ENCODE measurements at regions not wholly inside any gene's neighbourhood (a gene's known extent, or its start where the extent isn't known, plus 50 kb on each side); places are given as distances from the start of the nearest gene placed in this dataset.

DNA sequence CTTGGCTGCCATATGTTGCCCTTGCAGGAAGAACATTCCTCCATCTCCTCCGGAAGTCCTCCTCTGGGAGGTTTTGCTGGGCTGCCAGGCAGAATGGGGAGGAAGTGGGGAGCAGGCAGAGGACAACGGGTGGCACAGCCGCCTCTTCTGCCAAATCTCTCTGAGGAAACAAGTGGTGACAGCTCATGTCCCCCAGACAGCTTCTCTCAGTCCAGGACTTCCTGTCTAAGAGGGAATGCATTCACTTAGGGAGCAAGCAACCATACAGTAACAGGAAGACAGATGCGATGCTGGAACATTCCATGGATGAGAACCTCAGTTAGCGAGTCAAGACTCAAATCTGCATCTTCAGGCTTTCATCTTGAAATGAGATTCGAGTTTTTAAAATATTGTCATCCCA, 701.0 kb downstream of the SEMA5A start (continued):
- TF ChIP-seq, protein P1, sequence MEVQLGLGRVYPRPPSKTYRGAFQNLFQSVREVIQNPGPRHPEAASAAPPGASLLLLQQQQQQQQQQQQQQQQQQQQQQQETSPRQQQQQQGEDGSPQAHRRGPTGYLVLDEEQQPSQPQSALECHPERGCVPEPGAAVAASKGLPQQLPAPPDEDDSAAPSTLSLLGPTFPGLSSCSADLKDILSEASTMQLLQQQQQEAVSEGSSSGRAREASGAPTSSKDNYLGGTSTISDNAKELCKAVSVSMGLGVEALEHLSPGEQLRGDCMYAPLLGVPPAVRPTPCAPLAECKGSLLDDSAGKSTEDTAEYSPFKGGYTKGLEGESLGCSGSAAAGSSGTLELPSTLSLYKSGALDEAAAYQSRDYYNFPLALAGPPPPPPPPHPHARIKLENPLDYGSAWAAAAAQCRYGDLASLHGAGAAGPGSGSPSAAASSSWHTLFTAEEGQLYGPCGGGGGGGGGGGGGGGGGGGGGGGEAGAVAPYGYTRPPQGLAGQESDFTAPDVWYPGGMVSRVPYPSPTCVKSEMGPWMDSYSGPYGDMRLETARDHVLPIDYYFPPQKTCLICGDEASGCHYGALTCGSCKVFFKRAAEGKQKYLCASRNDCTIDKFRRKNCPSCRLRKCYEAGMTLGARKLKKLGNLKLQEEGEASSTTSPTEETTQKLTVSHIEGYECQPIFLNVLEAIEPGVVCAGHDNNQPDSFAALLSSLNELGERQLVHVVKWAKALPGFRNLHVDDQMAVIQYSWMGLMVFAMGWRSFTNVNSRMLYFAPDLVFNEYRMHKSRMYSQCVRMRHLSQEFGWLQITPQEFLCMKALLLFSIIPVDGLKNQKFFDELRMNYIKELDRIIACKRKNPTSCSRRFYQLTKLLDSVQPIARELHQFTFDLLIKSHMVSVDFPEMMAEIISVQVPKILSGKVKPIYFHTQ (CRISPR knock-in tag; IDR thresholded peaks at IDR 0.05): no peak
- no peak for TF ChIP-seq ZNF138 (CRISPR knock-in tag; conservative IDR thresholded peaks at IDR 0.05)
- TF ChIP-seq, protein P2, sequence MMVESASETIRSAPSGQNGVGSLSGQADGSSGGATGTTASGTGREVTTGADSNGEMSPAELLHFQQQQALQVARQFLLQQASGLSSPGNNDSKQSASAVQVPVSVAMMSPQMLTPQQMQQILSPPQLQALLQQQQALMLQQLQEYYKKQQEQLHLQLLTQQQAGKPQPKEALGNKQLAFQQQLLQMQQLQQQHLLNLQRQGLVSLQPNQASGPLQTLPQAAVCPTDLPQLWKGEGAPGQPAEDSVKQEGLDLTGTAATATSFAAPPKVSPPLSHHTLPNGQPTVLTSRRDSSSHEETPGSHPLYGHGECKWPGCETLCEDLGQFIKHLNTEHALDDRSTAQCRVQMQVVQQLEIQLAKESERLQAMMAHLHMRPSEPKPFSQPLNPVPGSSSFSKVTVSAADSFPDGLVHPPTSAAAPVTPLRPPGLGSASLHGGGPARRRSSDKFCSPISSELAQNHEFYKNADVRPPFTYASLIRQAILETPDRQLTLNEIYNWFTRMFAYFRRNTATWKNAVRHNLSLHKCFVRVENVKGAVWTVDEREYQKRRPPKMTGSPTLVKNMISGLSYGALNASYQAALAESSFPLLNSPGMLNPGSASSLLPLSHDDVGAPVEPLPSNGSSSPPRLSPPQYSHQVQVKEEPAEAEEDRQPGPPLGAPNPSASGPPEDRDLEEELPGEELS (CRISPR knock-in tag; IDR thresholded peaks at IDR 0.05): no peak
- TF ChIP-seq, protein P3, sequence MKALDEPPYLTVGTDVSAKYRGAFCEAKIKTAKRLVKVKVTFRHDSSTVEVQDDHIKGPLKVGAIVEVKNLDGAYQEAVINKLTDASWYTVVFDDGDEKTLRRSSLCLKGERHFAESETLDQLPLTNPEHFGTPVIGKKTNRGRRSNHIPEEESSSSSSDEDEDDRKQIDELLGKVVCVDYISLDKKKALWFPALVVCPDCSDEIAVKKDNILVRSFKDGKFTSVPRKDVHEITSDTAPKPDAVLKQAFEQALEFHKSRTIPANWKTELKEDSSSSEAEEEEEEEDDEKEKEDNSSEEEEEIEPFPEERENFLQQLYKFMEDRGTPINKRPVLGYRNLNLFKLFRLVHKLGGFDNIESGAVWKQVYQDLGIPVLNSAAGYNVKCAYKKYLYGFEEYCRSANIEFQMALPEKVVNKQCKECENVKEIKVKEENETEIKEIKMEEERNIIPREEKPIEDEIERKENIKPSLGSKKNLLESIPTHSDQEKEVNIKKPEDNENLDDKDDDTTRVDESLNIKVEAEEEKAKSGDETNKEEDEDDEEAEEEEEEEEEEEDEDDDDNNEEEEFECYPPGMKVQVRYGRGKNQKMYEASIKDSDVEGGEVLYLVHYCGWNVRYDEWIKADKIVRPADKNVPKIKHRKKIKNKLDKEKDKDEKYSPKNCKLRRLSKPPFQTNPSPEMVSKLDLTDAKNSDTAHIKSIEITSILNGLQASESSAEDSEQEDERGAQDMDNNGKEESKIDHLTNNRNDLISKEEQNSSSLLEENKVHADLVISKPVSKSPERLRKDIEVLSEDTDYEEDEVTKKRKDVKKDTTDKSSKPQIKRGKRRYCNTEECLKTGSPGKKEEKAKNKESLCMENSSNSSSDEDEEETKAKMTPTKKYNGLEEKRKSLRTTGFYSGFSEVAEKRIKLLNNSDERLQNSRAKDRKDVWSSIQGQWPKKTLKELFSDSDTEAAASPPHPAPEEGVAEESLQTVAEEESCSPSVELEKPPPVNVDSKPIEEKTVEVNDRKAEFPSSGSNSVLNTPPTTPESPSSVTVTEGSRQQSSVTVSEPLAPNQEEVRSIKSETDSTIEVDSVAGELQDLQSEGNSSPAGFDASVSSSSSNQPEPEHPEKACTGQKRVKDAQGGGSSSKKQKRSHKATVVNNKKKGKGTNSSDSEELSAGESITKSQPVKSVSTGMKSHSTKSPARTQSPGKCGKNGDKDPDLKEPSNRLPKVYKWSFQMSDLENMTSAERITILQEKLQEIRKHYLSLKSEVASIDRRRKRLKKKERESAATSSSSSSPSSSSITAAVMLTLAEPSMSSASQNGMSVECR (CRISPR knock-in tag; IDR thresholded peaks at IDR 0.05; ENCODE audit: borderline replicate concordance): no peak
- TF ChIP-seq, protein P4, sequence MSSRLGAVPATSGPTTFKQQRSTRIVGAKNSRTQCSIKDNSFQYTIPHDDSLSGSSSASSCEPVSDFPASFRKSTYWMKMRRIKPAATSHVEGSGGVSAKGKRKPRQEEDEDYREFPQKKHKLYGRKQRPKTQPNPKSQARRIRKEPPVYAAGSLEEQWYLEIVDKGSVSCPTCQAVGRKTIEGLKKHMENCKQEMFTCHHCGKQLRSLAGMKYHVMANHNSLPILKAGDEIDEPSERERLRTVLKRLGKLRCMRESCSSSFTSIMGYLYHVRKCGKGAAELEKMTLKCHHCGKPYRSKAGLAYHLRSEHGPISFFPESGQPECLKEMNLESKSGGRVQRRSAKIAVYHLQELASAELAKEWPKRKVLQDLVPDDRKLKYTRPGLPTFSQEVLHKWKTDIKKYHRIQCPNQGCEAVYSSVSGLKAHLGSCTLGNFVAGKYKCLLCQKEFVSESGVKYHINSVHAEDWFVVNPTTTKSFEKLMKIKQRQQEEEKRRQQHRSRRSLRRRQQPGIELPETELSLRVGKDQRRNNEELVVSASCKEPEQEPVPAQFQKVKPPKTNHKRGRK (CRISPR knock-in tag; IDR thresholded peaks at IDR 0.05; ENCODE audit: borderline replicate concordance): no peak
- TF ChIP-seq, protein P5, sequence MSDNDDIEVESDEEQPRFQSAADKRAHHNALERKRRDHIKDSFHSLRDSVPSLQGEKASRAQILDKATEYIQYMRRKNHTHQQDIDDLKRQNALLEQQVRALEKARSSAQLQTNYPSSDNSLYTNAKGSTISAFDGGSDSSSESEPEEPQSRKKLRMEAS (CRISPR knock-in tag; IDR thresholded peaks at IDR 0.05): no peak

DNA sequence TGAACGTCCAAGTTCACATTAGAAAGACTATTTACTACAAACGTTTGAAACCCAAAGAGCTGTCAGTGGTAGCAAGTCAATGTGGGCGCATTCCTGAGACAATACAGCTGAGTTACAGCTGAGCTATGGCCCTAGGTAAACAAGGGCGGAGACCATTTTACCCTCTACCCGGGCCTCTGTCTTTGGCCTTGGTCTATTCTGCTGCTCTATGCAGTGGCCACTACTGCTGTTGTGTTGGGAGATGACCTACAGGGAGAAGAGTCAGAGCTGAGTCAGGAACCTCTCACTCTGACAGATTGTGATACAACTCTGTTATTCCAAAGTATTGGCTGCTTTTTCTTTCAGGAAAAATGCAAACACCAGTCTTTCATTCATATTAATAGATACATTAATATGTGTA, 700.6 kb downstream of the SEMA5A start:
- no peak for TF ChIP-seq IRF2 (CRISPR knock-in tag; IDR thresholded peaks at IDR 0.05; ENCODE audit: borderline replicate concordance, low read depth)
- no peak for TF ChIP-seq SP1 (CRISPR knock-in tag; conservative IDR thresholded peaks at IDR 0.05)
- no peak for TF ChIP-seq ZBTB21 (CRISPR knock-in tag; IDR thresholded peaks at IDR 0.05; ENCODE audit: borderline replicate concordance)
- TF ChIP-seq ZNF219 (CRISPR knock-in tag; IDR thresholded peaks at IDR 0.05; ENCODE audit: borderline replicate concordance): no peak
- TF ChIP-seq, protein P5 (CRISPR knock-in tag; IDR thresholded peaks at IDR 0.05): no peak
- no peak for TF ChIP-seq CREB1 (CRISPR knock-in tag; IDR thresholded peaks at IDR 0.05)
- TF ChIP-seq NFATC4 (CRISPR knock-in tag; IDR thresholded peaks at IDR 0.05): no peak
- TF ChIP-seq, protein P6, sequence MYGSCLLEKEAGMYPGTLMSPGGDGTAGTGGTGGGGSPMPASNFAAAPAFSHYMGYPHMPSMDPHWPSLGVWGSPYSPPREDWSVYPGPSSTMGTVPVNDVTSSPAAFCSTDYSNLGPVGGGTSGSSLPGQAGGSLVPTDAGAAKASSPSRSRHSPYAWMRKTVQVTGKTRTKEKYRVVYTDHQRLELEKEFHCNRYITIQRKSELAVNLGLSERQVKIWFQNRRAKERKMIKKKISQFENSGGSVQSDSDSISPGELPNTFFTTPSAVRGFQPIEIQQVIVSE (CRISPR knock-in tag; IDR thresholded peaks at IDR 0.05; ENCODE audit: borderline replicate concordance): no peak
- peaks cover 6% of the 10 kb centered on the region for H3K36me3 Mint-ChIP-seq
- peaks cover 5% of the 10 kb centered on the region for H3K27me3 Mint-ChIP-seq (ENCODE audit: low read depth)
- H3K4me1 Mint-ChIP-seq: peaks cover 15% of the 10 kb centered on the region
- ChIA-PET POLR2A (no interaction called here), CTCF (interaction anchor here (1.4 kb wide), 1 partner anchor 63 kb away, joined by 6 read pairs; no protein-coding TSS in a partner anchor)
- DNase-seq (ENCODE audit: low spot score) (no peak), ATAC-seq (no peak)
- no peak overlapping the region for H3K4me3 Mint-ChIP-seq
- peaks cover 5% of the 10 kb centered on the region for H3K9me3 Mint-ChIP-seq
- no peak overlapping the region for H3K27ac Mint-ChIP-seq
